Activated naive CD4-positive, alpha-beta T cell treated with anti-CD3 and anti-CD28 coated beads, Interleukin-2, amount 50 U/mL, for 16 hours (primary cell): ENCODE measurements at regions not wholly inside any gene's neighbourhood (a gene's known extent, or its start where the extent isn't known, plus 50 kb on each side); places are given as distances from the start of the nearest gene placed in this dataset.

Experiments
- DNase-seq: peaks from one replicate; pipeline ENCODE4 v3.0.0-alpha.2; 2020

GRCh38 chr12:24759155-24759554 lies 189.7 kb downstream of the BCAT1 start:
- no peak for DNase-seq

GRCh38 chr12:24756479-24757024 lies 192.3 kb downstream of the BCAT1 start:
- no peak for DNase-seq

GRCh38 chr12:24754690-24755638 lies 193.9 kb downstream of the BCAT1 start:
- DNase-seq: no peak

GRCh38 chr12:24752763-24753462 lies 196.0 kb downstream of the BCAT1 start:
- DNase-seq: no peak

DNA sequence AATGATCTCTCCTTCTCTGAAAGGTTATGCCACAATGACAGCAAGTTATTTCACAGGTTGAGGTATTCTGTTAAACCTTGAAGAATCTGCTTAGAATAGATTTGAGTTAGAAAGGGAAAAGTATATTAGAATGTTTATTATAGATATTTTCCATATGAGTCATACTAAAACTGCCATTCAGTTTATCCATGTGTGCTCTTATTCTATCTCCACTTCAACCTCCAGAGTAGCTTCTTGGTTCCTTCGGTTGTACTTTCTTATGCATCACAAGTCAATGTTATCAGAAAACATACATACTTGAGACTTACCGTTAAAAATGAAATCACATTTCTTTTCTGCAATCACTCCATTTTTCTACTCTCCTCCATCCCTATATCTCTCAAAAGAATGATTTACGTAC lies 197.7 kb downstream of the BCAT1 start:
- no peak for DNase-seq

GRCh38 chr12:24750263-24750662 lies 198.6 kb downstream of the BCAT1 start:
- no peak for DNase-seq

DNA sequence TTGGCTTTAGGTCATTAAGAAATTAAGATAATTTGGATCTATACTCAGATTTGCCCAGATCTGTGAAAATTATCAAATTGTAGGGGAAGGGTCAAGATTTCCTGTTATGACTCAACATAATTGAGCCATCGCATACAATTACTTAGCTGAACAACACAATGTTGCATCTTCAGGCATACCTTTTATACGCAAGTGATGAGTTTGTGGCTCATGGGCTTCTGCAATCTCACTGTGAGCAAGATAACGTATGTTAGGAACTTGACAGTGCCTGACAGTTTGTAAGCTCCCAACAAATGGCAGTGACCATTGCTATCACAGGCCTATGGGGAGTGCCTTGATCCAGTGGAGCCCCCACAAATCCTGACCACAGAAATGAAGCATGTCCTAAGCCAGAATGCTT lies 199.7 kb downstream of the BCAT1 start:
- DNase-seq: no peak

GRCh38 chr12:24748326-24748725 lies 200.6 kb downstream of the BCAT1 start:
- no peak for DNase-seq

GRCh38 chr12:24746864-24747263 lies 202.0 kb downstream of the BCAT1 start:
- no peak for DNase-seq

DNA sequence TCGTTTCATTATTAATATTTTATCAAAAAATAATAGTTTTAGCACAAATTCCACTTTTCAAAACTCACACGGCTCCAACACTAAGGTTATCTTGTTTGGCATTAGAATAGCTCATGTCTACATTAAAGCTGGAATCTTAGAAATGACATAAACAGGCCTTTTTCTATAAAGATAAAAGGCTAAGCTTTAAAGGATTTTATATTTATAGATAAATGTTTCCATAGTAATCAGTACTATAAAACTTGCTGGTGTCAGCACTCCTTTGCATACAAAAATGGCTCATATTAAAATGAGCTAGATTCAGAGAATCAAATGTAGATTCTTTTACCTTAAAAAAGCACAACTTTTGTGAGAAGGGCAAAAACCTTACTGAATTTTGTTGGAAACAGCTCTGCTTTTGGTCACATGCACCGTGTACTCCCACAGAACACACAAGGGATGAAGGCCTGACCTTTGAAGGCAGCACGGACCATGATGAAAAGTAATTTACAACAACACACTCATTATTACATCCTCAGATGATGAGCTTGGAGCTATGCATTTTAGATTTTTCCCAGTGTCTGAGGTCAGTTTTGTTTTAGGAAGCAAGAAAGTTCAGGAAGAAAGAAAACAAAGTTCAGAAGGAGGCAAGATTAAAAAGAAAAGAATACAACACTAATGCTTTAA lies 202.8 kb downstream of the BCAT1 start:
- DNase-seq: no peak

DNA sequence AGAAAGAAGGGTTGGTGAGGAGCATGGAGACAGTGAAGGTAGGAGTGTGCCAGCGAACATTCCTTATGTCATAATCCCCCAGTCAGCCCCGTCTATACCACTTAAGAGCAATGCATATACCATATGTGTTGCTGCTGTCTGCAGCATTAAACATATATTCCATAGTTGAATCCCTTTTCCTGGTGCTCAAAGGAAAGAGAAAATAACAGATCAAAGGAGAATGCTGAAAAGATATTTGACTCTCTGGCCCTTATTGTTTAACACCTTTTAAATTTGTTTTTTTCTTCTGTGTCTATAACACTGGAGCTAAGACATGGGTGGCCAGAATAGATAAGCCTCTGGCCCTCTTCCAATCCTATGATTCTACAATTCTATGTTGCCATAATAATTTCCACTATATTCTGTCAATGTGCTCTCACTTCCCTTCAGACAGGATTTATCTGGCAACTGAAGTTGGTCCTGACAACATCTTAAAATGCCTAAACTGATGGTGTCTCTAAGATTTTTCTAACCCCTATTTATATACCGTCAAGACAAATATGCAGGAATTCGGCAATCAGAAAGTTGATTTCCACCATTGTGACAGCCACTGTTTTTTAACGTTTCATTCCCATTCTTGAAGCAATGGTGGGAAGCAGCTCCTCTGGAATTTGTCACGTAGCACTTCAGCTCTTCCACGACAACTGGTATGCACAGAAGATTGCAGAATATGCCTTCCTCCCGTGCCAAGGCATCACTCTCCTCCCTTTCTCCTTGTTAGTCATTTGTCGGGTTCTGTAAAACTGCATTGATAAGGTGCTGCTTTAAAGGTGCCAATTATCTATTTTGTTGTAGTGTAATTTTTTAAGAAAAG lies 204.7 kb downstream of the BCAT1 start:
- DNase-seq: no peak

- DNase-seq: no peak
Measured at GRCh38 chr12:24742378-24742777, 206.5 kb downstream of the BCAT1 start.

- no peak for DNase-seq
Measured at GRCh38 chr12:24741216-24741615, 207.7 kb downstream of the BCAT1 start.

GRCh38 chr12:24739106-24739779 lies 209.7 kb downstream of the BCAT1 start:
- DNase-seq: no peak

GRCh38 chr12:24738441-24738840 lies 210.5 kb downstream of the BCAT1 start:
- DNase-seq: no peak

DNA sequence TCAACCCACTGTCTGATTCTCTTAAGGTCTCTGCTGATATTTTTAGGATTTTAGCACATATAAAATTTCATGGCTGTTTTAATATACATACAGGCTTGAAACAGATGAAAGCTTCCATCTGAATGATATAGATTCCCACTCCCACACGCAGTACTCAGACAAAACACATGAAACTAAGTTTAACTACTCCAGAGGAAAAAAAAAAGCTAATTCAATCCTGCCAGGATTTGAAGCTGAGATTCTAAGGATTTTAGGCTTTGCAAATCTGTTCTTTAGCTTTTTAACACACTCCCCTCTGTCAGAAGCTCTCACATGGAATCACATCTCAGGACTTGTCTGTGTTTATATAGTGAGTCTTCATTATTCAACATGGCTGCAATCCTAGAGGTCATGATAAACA lies 217.3 kb downstream of the BCAT1 start:
- DNase-seq: no peak

DNA sequence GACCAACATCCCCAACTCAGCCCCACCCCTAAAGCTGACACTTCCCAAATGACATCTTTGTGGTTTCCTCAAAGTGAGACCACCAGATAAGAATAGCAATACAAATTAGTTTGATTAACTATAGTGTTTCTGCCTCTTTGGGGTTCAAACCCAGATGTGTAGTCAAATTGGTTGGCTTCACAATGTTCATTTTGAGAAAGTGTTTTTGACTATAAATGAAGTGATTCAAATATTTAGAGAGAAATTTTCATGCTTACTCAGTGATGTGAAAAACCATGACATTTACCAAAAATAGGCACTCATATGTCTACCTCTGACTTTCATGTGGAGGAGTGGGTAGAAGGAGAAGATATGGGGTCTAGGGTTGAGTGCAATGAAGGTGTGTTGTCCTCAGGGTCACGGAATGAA lies 218.4 kb downstream of the BCAT1 start:
- DNase-seq: no peak

DNA sequence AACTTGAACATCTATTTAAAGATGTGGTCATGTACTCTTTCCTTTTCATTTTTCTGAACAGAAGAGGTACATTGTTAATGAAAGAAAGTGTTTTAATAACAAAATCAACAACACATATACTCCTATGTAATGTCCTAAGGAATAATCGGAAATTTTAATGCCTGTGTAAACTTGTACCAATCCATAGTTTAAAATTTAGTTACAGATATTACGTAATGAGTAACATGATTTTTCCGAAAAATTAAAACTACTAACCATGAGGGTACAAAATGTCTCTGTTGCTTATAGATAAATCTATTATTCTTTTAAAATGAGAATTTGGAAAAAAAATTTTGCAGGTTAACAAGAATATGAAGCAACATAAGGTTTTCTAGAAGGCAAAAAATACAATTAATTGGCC lies 220.1 kb downstream of the BCAT1 start:
- DNase-seq: no peak

GRCh38 chr12:24728366-24728765 lies 220.5 kb downstream of the BCAT1 start:
- DNase-seq: no peak

GRCh38 chr12:24725616-24726015 lies 223.3 kb downstream of the BCAT1 start:
- DNase-seq: no peak

- no peak for DNase-seq
Measured at GRCh38 chr12:24724814-24725213, 224.1 kb downstream of the BCAT1 start.

GRCh38 chr12:24723759-24724158 lies 225.1 kb downstream of the BCAT1 start:
- no peak for DNase-seq
